ENCODE measurements at regions not wholly inside any gene's neighbourhood (a gene's known extent, or its start where the extent isn't known, plus 50 kb on each side); places are given as distances from the start of the nearest gene placed in this dataset.
A peak's percentile ranks its signal among the peaks of the same experiment; 100 is the strongest.

GRCh38 chr13:78325585-78325984, 277.8 kb downstream of the POU4F1 start:
- Histone ChIP-seq H3K27me3 (no peaks in the 10 kb centered on the region), H3K27ac (no peak overlapping the region), H3K9me3 (no peaks in the 10 kb centered on the region), H3K4me1 (no peaks in the 10 kb centered on the region), H3K36me3 (no peaks in the 10 kb centered on the region), H3K4me3 (no peak overlapping the region)
- DNase-seq, result no peak
- no peak for TF ChIP-seq CTCF (IDR thresholded peaks at IDR 0.05)
- intact Hi-C loops (cut with DNase I; ENCODE audit: low total_unique reads), result no loop called here

- Histone ChIP-seq H3K27me3 (no peaks in the 10 kb centered on the region), H3K9me3 (no peaks in the 10 kb centered on the region), H3K36me3 (no peaks in the 10 kb centered on the region), H3K4me3 (no peak overlapping the region), H3K4me1 (no peaks in the 10 kb centered on the region), H3K27ac (no peak overlapping the region)
- no peak for TF ChIP-seq CTCF (IDR thresholded peaks at IDR 0.05)
- intact Hi-C loops (cut with DNase I; ENCODE audit: low total_unique reads), result no loop called here
- no peak for DNase-seq
Measured at GRCh38 chr13:78323848-78324247, 279.5 kb downstream of the POU4F1 start.

GRCh38 chr13:78323040-78323439, 280.3 kb downstream of the POU4F1 start:
- intact Hi-C loops (cut with DNase I; ENCODE audit: low total_unique reads), result no loop called here
- Histone ChIP-seq H3K27ac (no peak overlapping the region), H3K4me3 (no peak overlapping the region), H3K4me1 (no peaks in the 10 kb centered on the region), H3K9me3 (no peaks in the 10 kb centered on the region), H3K36me3 (no peaks in the 10 kb centered on the region), H3K27me3 (no peaks in the 10 kb centered on the region)
- no peak for DNase-seq
- TF ChIP-seq CTCF (IDR thresholded peaks at IDR 0.05), result no peak

- no peaks in the 10 kb centered on the region for H3K4me1 ChIP-seq
- intact Hi-C loops (cut with DNase I; ENCODE audit: low total_unique reads), result no loop called here
- H3K27ac ChIP-seq, result no peak overlapping the region
- no peak overlapping the region for H3K4me3 ChIP-seq
- no peaks in the 10 kb centered on the region for H3K36me3 ChIP-seq
- H3K27me3 ChIP-seq, result no peaks in the 10 kb centered on the region
- no peaks in the 10 kb centered on the region for H3K9me3 ChIP-seq
- no peak for DNase-seq
- no peak for TF ChIP-seq CTCF (IDR thresholded peaks at IDR 0.05)
Measured at GRCh38 chr13:78319101-78319627, 284.2 kb downstream of the POU4F1 start.

GRCh38 chr13:78317030-78317429, 286.3 kb downstream of the POU4F1 start:
- H3K4me1 ChIP-seq, result no peaks in the 10 kb centered on the region
- H3K9me3 ChIP-seq, result no peaks in the 10 kb centered on the region
- DNase-seq, result no peak
- H3K36me3 ChIP-seq, result no peaks in the 10 kb centered on the region
- no peaks in the 10 kb centered on the region for H3K27me3 ChIP-seq
- no peak overlapping the region for H3K27ac ChIP-seq
- H3K4me3 ChIP-seq, result no peak overlapping the region
- intact Hi-C loops (cut with DNase I; ENCODE audit: low total_unique reads), result no loop called here
- peak in 1 of 2 experiments; percentile 6 for TF ChIP-seq CTCF (IDR thresholded peaks at IDR 0.05)

Measured in tibial artery (tissue), 4 donors.